NCI-H2081 treated with DMSO at 0.1 percent for 48 hours (cell line): ENCODE measurements at regions not wholly inside any gene's neighbourhood (a gene's known extent, or its start where the extent isn't known, plus 50 kb on each side); places are given as distances from the start of the nearest gene placed in this dataset.

Source experiments
- DNase-seq: peaks from one replicate; lab custom pipeline; 2025; lab: John Stamatoyannopoulos, UW

DNA sequence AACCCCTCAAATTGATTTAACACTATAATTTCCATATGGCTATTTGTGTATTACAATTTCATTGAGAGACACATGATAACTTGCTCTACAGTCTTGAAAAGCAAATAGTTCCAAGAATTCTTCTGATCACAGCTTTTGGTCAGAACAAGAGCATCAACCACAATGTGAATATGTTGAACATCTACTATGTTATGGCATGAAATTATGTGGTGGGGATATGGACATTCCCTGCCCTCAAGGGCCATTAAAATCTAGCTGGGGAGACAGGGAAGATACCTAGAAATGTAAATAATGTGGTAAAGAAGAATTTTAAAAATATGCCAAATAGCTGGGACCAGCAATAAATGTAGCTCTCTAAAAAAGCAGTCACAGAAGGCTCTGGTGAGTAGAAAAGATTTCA, 262.2 kb downstream of the FZD1 start:
- DNase-seq: no peak

DNA sequence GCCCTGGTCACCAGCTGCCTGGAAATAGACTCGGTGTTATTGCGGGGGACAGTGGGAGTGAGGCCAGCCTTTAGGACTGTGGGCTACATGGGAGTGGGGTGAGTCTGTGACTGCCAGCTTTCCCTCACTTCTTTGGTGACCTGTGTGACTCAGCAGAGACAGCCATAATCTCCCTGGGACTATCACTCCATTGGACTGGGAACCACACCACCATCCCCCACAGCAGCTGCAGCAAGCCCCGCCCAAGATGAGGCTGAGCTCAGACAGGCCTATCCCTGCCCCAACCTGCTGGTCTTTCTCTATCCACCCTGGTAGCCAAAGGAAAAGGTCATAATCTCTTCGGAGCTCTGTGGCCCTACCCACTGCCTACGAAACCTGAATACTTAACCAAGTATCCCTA, 263.2 kb downstream of the FZD1 start:
- DNase-seq: no peak

DNA sequence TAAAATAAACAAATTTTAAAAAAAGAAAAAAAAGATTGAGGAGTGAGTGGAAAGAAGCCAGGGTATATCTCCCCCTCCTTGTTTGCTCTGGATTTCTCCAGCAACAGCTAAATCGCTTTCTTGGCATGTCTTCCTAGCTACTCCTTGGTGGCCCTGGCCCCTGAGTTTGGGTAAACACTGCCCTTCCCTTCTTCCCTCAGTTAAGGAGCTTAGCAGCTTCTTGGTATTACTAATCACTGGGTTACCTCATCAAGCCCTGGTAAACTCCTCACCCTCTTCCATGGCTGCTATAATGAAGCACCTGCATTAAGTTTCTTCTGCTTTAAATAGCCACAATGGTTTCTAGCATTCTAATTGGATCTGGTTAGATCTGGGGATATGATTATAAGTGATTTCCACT, 269.8 kb downstream of the FZD1 start:
- DNase-seq: no peak

DNA sequence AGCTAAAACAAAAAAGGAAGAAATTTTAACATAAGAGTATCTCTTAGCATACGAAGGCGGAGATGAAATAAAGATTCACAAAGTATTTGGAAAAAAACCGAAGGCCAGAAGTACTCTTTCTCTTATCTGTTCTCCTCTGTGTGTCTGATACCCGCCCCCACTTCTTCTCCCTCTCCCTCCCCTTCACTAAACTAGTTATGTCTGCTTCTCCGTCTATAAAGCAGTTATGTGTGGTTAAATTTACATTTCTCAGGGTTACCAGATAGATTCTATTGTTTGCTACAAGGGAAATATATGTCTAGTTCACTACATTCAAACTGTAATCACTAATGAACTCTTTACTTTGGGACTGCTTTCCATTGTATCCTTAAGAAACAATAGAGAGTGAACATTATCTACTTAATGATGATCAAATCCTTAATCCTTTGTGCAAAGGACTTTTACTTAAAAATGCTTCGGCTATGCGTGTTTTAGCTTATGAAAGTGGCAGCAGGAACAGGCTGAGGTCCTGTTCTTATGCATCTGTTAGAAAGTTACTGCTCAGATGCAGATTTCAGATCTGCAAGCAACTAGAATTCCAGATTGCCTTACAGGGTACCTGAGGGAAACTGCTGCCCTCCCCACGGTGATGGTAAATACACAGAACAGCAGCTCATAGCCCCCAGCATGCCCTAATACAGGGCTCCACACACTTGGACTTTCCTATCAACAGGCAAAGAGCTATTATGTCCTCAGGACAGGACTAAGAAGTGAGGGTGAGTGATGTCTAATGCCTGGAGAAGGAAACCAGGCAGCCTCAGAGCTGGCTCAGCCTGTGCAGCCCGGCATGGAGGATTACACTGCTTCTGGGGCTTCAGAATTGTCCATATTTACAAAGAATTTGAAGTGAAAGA, 273.3 kb downstream of the FZD1 start:
- no peak for DNase-seq

GRCh38 chr7:91541641-91542040, 277.4 kb downstream of the FZD1 start:
- DNase-seq: no peak

- DNase-seq: no peak
These were observed 279.4 kb downstream of the FZD1 start for GRCh38 chr7:91543646-91544045.

DNA sequence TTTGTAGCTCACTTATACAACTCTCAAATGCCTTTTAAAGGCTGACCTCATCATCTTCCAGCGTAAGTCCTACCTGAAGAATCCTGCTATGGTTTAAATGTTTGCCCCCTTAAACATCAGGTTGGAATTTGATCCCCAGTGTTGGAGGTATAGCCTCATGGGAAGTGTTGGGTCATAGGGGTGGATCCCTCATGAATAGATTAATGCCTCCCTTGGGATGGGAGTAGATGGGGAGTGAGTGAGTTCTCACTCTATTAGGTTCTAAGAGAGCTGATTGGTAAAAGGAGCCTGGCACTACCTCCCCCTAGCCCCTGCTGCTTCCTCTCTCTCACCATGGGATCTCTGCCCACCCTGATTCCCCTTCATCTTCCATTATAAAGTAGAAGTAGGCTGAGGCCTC, 285.6 kb downstream of the FZD1 start:
- DNase-seq: no peak

GRCh38 chr7:91550931-91551330, 286.7 kb downstream of the FZD1 start:
- no peak for DNase-seq

GRCh38 chr7:91551377-91552175, 287.3 kb downstream of the FZD1 start:
- DNase-seq: no peak

GRCh38 chr7:91553410-91553895, 289.2 kb downstream of the FZD1 start:
- DNase-seq: no peak

GRCh38 chr7:91554883-91555282, 290.6 kb downstream of the FZD1 start:
- no peak for DNase-seq

GRCh38 chr7:91556239-91556638, 292.0 kb downstream of the FZD1 start:
- DNase-seq: no peak

- DNase-seq: no peak
These were observed 292.9 kb downstream of the FZD1 start for GRCh38 chr7:91556956-91557650.

DNA sequence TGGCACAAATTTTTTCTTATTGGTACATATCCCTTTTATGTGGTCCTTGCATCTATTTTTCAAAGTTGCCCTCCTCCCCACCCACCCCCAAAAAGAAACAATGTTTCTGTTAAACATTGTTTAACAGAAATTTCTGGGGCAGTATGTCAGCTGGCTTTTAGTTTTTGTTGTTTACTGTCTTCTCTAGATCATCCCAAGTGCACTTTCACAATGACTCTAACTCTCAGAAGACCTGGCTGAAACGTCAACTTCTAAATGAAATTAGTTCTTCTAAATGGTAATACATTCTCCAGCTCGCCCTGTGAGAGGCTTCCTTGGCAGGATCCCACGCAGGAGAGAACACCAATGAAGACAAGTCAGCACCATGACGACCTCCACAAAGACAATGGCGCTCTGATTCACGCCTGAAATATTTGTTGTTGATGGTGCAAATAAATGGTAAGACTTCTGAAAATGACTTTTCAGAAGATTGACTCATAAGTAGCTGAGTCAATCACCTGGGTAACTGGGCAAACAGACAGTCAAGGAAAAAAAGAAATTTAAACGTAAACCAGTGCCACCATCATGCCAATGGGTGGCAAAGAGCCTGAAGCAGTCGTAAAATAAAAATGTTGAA, 293.7 kb downstream of the FZD1 start:
- DNase-seq: no peak

DNA sequence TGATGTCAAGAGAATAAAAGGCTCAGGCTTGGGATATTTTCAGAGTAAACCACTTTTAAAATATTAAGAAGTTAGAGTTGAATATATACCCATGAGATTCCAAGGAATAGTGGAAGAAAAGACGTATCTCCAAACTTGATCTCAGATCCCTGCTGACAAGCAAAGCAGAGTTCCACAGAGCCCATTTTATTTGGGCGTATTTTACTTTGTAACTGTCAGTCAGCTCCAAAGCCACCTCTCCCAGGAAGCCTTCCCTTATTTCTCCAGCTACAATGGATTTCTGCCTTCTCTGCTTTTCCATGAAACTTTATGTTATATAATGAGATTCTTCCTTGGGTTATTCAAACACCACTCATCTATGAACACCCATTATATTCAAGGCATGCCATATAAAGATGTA, 295.7 kb downstream of the FZD1 start:
- DNase-seq: no peak

GRCh38 chr7:91564101-91564500, 299.9 kb downstream of the FZD1 start:
- no peak for DNase-seq

- no peak for DNase-seq
These were observed 300.3 kb downstream of the FZD1 start for GRCh38 chr7:91564541-91564940.

GRCh38 chr7:91565499-91566401, 301.5 kb downstream of the FZD1 start:
- peak; percentile 51 for DNase-seq

DNA sequence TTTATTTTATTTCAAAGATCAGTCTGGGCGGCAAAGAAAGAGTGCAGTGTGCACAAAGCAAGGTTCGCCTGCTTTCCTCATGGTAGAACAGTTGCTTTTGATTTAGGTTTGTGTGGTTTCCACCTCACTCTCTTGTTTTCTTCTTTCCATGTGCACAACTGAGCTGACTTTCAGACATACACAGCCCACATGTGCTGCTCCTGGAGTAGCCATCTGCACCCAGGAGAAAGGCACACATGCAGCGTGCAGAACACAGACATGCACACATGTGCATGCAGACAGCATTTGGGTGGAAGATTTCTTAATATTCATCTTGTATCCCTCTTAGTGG, 302.1 kb downstream of the FZD1 start:
- DNase-seq: no peak

GRCh38 chr7:91567081-91568012, 303.1 kb downstream of the FZD1 start:
- DNase-seq: no peak
